ENCODE measurements at regions not wholly inside any gene's neighbourhood (a gene's known extent, or its start where the extent isn't known, plus 50 kb on each side); places are given as distances from the start of the nearest gene placed in this dataset.
"Not testable (repeated sequence)": the region's sequence is repeated elsewhere in the genome, so short reads cannot be mapped to it uniquely, and the experiment has no call there.

DNA sequence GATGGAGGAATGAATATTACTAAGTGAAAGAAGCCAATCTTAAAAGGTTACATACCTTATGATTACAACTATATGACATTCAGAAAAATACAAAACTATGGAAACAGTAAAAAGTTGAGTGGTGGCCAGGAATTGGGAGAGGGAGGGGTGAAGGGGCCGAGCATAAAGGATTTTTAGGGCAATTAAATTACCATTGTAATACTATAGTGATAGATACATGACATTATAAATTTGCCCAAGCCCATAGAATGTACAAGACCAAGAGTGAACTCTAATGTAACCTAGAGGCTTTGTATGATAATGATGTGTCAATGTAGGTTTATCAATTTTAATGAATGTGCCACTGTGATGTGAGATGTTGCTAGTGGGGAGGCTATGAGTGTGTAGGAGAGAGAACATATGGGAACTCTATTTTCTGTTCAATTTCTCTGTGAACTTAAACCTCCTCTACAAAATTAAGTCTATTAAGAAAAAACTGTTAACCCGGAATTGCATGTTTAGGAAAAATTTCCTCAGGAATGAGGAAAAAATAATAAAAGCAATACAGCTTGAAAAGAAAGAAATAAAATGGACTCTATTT lies 541.9 kb upstream of the UBE2E2 start:
- DNase-seq (no peak), ATAC-seq (replicated peaks in 1 of 2) (no peak)
- no peaks in the 10 kb centered on the region for H3K4me1 Mint-ChIP-seq (ENCODE audit: low read depth)
- H3K9me3 Mint-ChIP-seq: peaks cover 1 to 5% of the 10 kb centered on the region in 2 donors
- no peak overlapping the region for H3K27ac Mint-ChIP-seq
- H3K36me3 Mint-ChIP-seq (ENCODE audit: insufficient read depth in 2 of 2): no peaks in the 10 kb centered on the region
- H3K4me3 Mint-ChIP-seq: no peak overlapping the region
- no peaks in the 10 kb centered on the region for H3K27me3 Mint-ChIP-seq (ENCODE audit: low read depth)

DNA sequence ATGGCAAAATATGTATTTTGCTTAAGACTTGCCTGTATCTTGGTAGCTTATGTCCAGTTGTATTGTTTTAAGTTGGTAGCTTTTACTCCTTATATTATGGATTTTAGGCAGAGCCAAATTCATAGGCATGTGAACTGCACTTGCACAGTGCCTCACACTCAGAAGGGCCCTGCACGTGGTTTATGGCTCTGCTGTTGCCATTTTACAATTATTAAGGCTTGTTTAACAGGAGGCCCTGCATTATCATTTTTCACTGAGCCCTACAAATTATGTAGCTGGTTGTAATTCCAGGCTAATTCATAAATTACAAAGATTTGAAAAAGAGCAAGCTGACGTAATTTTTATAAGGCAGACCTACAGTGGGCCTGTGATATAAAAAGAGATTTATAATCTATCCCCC lies 537.6 kb upstream of the UBE2E2 start:
- H3K27me3 Mint-ChIP-seq (ENCODE audit: low read depth): no peaks in the 10 kb centered on the region
- H3K4me3 Mint-ChIP-seq: no peak overlapping the region

DNA sequence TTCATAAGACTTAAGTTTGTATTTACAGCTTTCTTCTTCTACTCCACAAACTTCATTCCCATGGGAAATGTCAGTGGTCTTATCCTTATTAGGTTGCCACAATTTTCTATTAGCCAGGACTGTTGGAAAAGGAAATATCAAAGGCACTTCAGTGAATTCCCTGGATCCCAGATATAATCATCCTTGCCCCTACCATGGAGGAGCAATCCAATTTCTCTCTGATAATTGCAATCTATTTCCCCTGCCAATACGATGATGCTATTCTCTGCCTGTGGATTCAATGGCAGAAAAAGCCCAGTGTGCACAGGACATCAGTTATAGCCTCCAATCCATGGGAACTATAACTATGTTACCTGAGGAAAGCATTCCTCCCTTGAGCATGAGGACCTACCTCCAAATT lies 536.4 kb upstream of the UBE2E2 start:
- Mint-ChIP-seq H3K9me3 (peaks cover 0 to 8% of the 10 kb centered on the region in 2 donors), H3K36me3 (ENCODE audit: insufficient read depth in 2 of 2) (no peaks in the 10 kb centered on the region), H3K4me3 (no peak overlapping the region), H3K27ac (no peak overlapping the region), H3K4me1 (ENCODE audit: low read depth) (no peaks in the 10 kb centered on the region), H3K27me3 (ENCODE audit: low read depth) (no peaks in the 10 kb centered on the region)
- ATAC-seq (replicated peaks in 1 of 2) (no peak), DNase-seq (no peak)

More for the DNA sequence above, 537.6 kb upstream of the UBE2E2 start:
- ATAC-seq (replicated peaks in 1 of 2) (no peak), DNase-seq (no peak)
- H3K27ac Mint-ChIP-seq: no peak overlapping the region
- no peaks in the 10 kb centered on the region for H3K36me3 Mint-ChIP-seq (ENCODE audit: insufficient read depth in 2 of 2)
- H3K9me3 Mint-ChIP-seq: peaks cover 0 to 5% of the 10 kb centered on the region in 2 donors
- no peaks in the 10 kb centered on the region for H3K4me1 Mint-ChIP-seq (ENCODE audit: low read depth)

DNA sequence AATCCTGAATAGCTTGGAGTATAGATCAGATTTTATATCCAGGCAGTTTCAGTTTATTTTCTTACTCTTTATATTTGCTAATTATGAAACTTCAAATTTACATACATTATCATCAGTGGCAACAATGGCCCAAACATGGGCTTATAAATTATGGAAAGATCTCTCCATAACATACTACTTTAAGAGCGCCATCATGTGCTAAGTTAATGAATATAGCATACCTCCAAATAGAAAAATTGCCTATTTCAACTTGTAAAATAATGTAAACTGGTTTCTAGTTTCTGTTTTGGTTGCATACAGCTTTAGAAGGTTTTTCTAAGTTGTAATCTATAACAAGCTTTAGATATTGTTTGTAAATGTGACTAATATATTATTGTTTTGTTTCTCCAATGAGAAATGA lies 531.3 kb upstream of the UBE2E2 start:
- H3K27me3 Mint-ChIP-seq (ENCODE audit: low read depth): no peaks in the 10 kb centered on the region
- no peak overlapping the region for H3K4me3 Mint-ChIP-seq
- no peak overlapping the region for H3K27ac Mint-ChIP-seq
- DNase-seq: no peak
- no peaks in the 10 kb centered on the region for H3K36me3 Mint-ChIP-seq (ENCODE audit: insufficient read depth in 2 of 2)
- no peaks in the 10 kb centered on the region for H3K4me1 Mint-ChIP-seq (ENCODE audit: low read depth)
- peaks cover 0 to 3% of the 10 kb centered on the region in 2 donors for H3K9me3 Mint-ChIP-seq
- ATAC-seq (replicated peaks in 1 of 2): no peak

DNA sequence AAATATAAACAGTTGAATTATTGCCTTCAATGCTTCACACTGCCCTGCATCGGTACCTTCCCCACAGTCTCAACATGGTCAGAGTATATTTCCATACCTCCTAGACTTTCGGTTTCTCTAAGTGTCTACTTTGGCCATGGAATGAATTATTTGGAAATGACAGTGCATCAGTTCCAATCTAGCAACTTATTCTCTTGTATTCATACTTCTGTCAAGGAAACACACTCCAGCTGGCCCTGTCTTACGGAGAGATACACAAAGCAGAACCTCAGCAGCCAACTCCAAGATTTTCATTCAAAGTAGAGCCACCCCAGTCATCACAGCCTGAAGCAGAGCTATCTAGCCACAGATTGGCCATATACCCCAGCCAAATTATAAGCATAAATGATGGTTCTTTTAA lies 518.4 kb upstream of the UBE2E2 start:
- no peak for DNase-seq
- no peaks in the 10 kb centered on the region for H3K4me1 Mint-ChIP-seq (ENCODE audit: low read depth)
- no peak for ATAC-seq (replicated peaks in 1 of 2)
- no peak overlapping the region for H3K4me3 Mint-ChIP-seq
- peaks cover 9 to 19% of the 10 kb centered on the region in 2 donors for H3K9me3 Mint-ChIP-seq
- peaks cover 0 to 2% of the 10 kb centered on the region in 2 donors for H3K36me3 Mint-ChIP-seq (ENCODE audit: insufficient read depth in 2 of 2)
- H3K27me3 Mint-ChIP-seq (ENCODE audit: low read depth): no peaks in the 10 kb centered on the region
- no peak overlapping the region for H3K27ac Mint-ChIP-seq

DNA sequence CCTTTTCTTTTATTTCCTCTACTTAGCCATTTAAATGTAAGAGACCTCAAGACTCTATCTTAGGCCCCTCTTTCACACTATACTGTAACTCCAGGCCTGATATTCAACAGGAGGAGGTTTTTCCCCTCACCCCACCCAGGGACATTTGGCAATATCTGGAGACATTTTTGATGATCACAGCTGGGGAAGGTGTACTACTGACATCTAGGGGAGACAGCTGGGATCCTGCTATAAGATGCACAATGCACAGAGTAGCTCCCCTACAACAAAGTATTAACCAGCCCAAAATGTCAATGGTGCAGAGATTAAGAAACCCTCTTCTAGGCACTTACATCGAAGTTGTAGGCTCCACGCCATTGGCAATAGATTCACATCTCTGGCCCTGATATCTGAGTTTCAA lies 517.5 kb upstream of the UBE2E2 start:
- ATAC-seq (replicated peaks in 1 of 2) (no peak), DNase-seq (no peak)
- H3K36me3 Mint-ChIP-seq (ENCODE audit: insufficient read depth in 2 of 2): peaks cover 0 to 2% of the 10 kb centered on the region in 2 donors
- no peak overlapping the region for H3K4me3 Mint-ChIP-seq
- H3K9me3 Mint-ChIP-seq: peaks cover 7 to 18% of the 10 kb centered on the region in 2 donors
- no peaks in the 10 kb centered on the region for H3K4me1 Mint-ChIP-seq (ENCODE audit: low read depth)
- H3K27ac Mint-ChIP-seq: no peak overlapping the region
- H3K27me3 Mint-ChIP-seq (ENCODE audit: low read depth): no peaks in the 10 kb centered on the region

DNA sequence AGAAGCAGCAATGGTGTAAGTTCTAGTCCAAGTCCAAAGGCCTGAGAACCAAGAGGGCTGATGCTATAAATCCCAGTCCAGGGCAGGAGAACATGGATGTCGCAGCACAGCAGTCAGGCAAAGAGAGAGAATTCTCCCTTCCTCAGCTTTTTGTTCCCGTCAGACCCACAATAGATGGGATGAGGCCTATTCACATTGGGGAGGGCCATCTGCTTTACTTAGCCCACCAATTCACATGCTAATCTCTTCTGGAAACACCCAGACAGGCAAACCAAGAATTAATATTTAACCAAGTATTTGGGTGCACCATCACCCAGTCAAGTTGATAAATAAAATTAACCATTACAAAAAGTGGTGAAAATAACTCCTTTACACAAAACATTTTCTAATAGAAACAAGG lies 511.7 kb upstream of the UBE2E2 start:
- H3K4me3 Mint-ChIP-seq: no peak overlapping the region
- DNase-seq (no peak), ATAC-seq (replicated peaks in 1 of 2) (no peak)
- no peaks in the 10 kb centered on the region for H3K27me3 Mint-ChIP-seq (ENCODE audit: low read depth)
- peaks cover 2 to 6% of the 10 kb centered on the region in 2 donors for H3K9me3 Mint-ChIP-seq
- H3K4me1 Mint-ChIP-seq (ENCODE audit: low read depth): no peaks in the 10 kb centered on the region
- H3K36me3 Mint-ChIP-seq (ENCODE audit: insufficient read depth in 2 of 2): peaks cover 0 to 2% of the 10 kb centered on the region in 2 donors
- no peak overlapping the region for H3K27ac Mint-ChIP-seq

DNA sequence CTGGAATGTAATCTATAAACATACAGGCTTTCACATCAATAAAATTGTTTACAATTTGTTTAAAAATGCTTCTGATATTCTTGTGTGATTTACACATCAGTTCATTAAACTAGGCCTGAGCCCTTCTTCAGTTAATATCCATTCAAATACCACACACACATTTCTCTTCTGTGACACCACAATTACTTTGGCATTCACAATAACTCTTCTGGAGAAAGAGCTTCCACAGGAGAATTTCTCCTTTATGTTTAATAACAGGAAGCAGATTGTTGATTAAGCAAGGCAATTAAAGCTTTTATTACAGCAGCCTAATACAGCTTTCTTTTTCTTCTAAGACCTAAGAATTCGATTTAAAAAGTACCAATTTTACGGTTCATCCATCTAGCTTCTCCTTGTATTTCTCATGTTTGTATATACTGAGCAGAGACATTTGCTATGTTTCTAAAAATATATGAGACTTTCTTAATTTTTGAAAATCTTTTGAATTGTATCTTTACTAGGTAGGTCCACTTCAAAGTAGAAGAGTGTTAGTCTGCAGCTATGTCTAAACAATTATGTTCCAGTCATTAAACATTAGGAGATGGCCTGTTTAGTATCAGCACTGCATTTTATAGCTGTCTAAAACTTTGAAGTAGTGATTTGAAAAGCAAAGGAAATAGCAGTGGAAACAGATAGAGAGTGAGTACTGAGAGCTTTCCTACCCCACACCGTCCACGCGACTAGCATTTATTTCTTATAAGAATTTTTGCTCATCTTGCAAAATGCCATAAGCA lies 511.1 kb upstream of the UBE2E2 start:
- Mint-ChIP-seq H3K27me3 (ENCODE audit: low read depth) (no peaks in the 10 kb centered on the region), H3K4me3 (no peak overlapping the region), H3K36me3 (ENCODE audit: insufficient read depth in 2 of 2) (no peaks in the 10 kb centered on the region), H3K27ac (no peak overlapping the region), H3K4me1 (ENCODE audit: low read depth) (no peaks in the 10 kb centered on the region), H3K9me3 (peaks cover 0 to 2% of the 10 kb centered on the region in 2 donors)
- ATAC-seq (replicated peaks in 1 of 2) (no peak), DNase-seq (no peak)

DNA sequence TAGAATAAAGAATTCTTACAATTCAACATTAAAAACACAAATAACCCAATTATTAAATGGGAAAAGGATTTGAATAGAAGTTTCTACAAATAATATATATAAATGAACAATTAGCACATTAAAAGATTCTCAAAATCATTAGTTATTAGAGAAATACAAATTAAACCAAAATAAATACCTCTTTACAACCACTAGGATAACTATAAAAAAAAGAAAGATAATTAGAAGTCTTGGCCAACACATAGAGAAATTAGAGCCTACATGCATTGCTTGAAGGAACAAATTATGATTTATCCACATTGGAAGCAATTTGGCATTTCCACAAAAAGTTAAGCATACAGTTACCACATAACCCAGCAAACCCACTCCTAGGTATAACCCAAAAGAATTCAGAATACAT lies 502.3 kb upstream of the UBE2E2 start:
- Mint-ChIP-seq H3K9me3 (no peaks in the 10 kb centered on the region), H3K36me3 (ENCODE audit: insufficient read depth in 2 of 2) (no peaks in the 10 kb centered on the region), H3K4me1 (ENCODE audit: low read depth) (no peaks in the 10 kb centered on the region), H3K27ac (no peak overlapping the region), H3K27me3 (ENCODE audit: low read depth) (no peaks in the 10 kb centered on the region), H3K4me3 (no peak overlapping the region)
- ATAC-seq (replicated peaks in 1 of 2): no peak
- no peak for DNase-seq

DNA sequence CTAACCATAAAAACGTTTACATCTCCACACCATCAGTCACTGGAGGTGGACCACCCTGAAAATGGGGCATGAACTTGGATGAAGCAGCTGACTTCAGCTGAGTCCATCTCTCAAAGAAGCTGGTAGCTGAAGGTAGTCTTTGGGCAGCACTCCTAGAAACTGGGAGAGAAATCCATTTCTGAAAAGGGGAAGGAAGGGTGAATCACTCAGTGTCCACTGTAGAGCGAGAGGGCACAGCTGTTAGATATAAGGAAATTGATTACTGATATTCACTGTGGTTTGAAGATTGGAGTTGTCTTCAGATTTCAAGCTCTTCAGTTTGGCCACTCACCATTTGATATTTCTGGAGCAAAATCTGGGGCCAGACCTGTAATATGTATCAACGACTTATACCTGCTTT lies 499.0 kb upstream of the UBE2E2 start:
- H3K27me3 Mint-ChIP-seq (ENCODE audit: low read depth): no peaks in the 10 kb centered on the region
- H3K27ac Mint-ChIP-seq: no peak overlapping the region
- H3K36me3 Mint-ChIP-seq (ENCODE audit: insufficient read depth in 2 of 2): peaks cover 0 to 3% of the 10 kb centered on the region in 2 donors
- peaks cover 5 to 7% of the 10 kb centered on the region in 2 donors for H3K9me3 Mint-ChIP-seq
- H3K4me3 Mint-ChIP-seq: no peak overlapping the region
- H3K4me1 Mint-ChIP-seq (ENCODE audit: low read depth): no peaks in the 10 kb centered on the region
- DNase-seq (no peak), ATAC-seq (replicated peaks in 1 of 2) (no peak)

DNA sequence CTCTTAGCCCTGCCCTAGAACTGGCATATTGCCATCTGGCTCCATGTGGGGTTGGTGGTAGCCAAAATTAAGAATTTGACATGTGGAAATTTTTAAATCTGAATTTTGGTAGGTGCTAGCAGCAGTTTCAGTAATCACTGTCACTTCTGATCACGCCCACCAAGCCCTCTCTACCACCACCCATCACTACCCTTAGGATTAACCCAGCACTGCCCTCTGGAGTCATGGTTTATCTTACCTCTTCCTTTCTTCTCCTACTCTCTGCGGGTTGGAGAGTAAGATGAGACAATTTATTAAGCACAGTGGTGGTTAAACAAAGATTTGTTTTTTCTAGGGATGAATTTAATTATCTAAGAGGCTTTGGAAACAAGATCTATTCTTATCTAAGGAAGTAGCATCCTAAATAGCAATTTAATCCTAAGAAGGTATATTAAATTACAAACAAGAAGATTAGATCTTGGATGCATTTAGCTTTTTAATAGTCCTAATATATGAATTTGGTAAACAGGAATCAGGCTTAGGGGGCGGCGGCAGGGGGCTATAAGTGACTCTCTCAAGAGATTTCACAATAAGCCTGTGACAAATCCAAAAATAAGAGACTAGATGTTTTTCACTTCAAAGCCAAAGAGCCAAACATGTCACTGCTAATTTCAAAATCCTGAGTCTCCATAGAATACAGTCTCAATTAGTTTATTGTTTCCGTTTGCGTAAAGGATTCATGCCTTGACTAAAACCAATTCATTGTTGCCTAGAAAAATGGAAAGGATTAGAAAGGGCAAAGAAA lies 498.4 kb upstream of the UBE2E2 start:
- Mint-ChIP-seq H3K27me3 (ENCODE audit: low read depth) (no peaks in the 10 kb centered on the region), H3K4me3 (no peak overlapping the region), H3K36me3 (ENCODE audit: insufficient read depth in 2 of 2) (peaks cover 0 to 3% of the 10 kb centered on the region in 2 donors), H3K27ac (no peak overlapping the region), H3K9me3 (peaks cover 7 to 9% of the 10 kb centered on the region in 2 donors), H3K4me1 (ENCODE audit: low read depth) (no peaks in the 10 kb centered on the region)
- DNase-seq (no peak), ATAC-seq (replicated peaks in 1 of 2) (no peak)

DNA sequence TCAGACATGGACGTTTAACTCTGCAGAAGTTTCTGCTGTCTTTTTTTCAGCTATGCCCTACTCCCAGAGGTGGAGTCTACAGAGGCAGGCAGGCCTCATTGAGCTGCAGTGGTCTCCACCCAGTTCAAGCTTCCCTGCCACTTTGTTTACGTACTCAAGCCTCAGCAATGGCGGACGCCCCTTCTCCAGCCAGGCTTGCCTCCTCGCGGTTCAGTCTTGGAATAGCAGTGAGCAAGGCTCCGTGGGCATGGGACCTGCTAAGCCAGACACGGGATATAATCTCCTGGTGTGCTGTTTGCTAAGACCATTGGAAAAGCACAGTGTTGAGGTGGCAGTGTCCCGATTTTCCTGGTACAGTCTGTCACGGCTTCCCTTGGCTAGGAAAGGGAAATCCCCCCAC lies 496.2 kb upstream of the UBE2E2 start:
- not testable (repeated sequence) for H3K4me3 Mint-ChIP-seq; H3K27ac Mint-ChIP-seq; ATAC-seq (replicated peaks in 1 of 2); H3K27me3 Mint-ChIP-seq (ENCODE audit: low read depth); H3K36me3 Mint-ChIP-seq (ENCODE audit: insufficient read depth in 2 of 2); DNase-seq; H3K4me1 Mint-ChIP-seq (ENCODE audit: low read depth)
- H3K9me3 Mint-ChIP-seq: peaks cover 11 to 15% of the 10 kb centered on the region in 2 donors

DNA sequence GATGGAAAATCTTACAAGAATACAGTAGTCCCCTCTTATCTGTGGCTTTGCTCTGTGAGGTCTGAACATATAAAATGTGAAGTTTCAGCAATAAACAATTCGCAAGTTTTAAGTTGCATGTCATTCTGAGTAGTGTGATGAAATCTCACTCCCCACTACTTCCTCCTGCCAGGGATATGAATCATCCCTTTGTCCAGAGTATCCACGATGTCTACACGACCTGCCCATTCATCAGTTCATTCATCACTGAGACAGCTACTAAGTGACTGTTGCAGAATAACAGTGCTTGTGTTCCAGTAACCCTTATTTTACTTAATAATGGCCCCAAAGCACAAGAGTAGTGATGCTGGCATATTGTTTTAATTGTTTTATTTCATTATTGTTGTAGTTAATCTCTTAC lies 489.2 kb upstream of the UBE2E2 start:
- Mint-ChIP-seq H3K27ac (no peak overlapping the region), H3K9me3 (peaks cover 9 to 13% of the 10 kb centered on the region in 2 donors), H3K4me1 (ENCODE audit: low read depth) (no peaks in the 10 kb centered on the region), H3K36me3 (ENCODE audit: insufficient read depth in 2 of 2) (no peaks in the 10 kb centered on the region), H3K27me3 (ENCODE audit: low read depth) (no peaks in the 10 kb centered on the region), H3K4me3 (no peak overlapping the region)
- DNase-seq (no peak), ATAC-seq (replicated peaks in 1 of 2) (no peak)
